CD4-positive, alpha-beta T cell (primary cell): ENCODE measurements at regions not wholly inside any gene's neighbourhood (a gene's known extent, or its start where the extent isn't known, plus 50 kb on each side); places are given as distances from the start of the nearest gene placed in this dataset.

Experiments used
- ATAC-seq: fragments of 200-7000 bp; cut with Tn5 transposase; one replicate; pipeline ENCODE4 v1.10.0; 2022; ENCODE audit warnings: mild to moderate bottlenecking; ENCODE audit not compliant: poor library complexity
- CTCF ChIA-PET: fragments of 350-600 bp; sonication (Branson Sonifier 250); formaldehyde crosslinking; loops from one replicate; lab custom pipeline; 2021; ENCODE audit warnings: antibody characterized with exemption, inconsistent platforms; lab: Charles Lee
- POLR2A ChIA-PET: fragments of 350-600 bp; sonication (Branson Sonifier 250); formaldehyde crosslinking; loops from one replicate; lab custom pipeline; 2021; ENCODE audit warnings: antibody characterized with exemption, inconsistent platforms; lab: Charles Lee
- DNase-seq, 14 experiments: peaks; one replicate each; pipeline ENCODE4 v3.0.0-alpha.2; 2013 to 2020; ENCODE audit warnings: mixed read lengths in 2 of 14
- H3K27ac ChIP-seq, 2 donors: one replicate each; pipeline versions ENCODE4 v1.5.1 to v1.7.0; 2013; ENCODE audit warnings: low read length in 2 of 2, low read depth in 1 of 2, mild to moderate bottlenecking in 1 of 2
- H3K27me3 ChIP-seq, 2 experiments: 1 replicate in 1 of 2; 2 replicates in 1 of 2; pipeline versions ENCODE4 v1.6.1 to v1.7.0; 2013; ENCODE audit warnings: low read length in 2 of 2, control low read depth in 1 of 2, mild to moderate bottlenecking in 1 of 2, moderate library complexity in 1 of 2; ENCODE audit not compliant: insufficient read depth in 2 of 2, control insufficient read depth in 1 of 2
- H3K36me3 ChIP-seq: one replicate; pipeline ENCODE4 v1.6.1; 2013; ENCODE audit warnings: low read length, control low read depth; ENCODE audit not compliant: insufficient read depth
- H3K4me1 ChIP-seq: one replicate; pipeline ENCODE4 v1.6.1; 2013; ENCODE audit warnings: low read length, control low read depth; ENCODE audit not compliant: insufficient read depth
- H3K4me3 ChIP-seq: one replicate; pipeline ENCODE4 v1.5.1; 2013; ENCODE audit warnings: mild to moderate bottlenecking, low read length, moderate library complexity
- H3K9me3 ChIP-seq, 2 experiments: 1 replicate in 1 of 2; 2 replicates in 1 of 2; pipeline versions ENCODE4 v1.6.1 to v1.7.0; 2013; ENCODE audit warnings: low read length in 2 of 2, mild to moderate bottlenecking in 2 of 2, control low read depth in 1 of 2, moderate library complexity in 1 of 2; ENCODE audit not compliant: control insufficient read depth in 1 of 2, insufficient read depth in 1 of 2
- H3K27ac Mint-ChIP-seq: one replicate; pipeline ENCODE4 v1.8.0; 2020; ENCODE audit warnings: mixed read lengths
- H3K27me3 Mint-ChIP-seq: one replicate; pipeline ENCODE4 v1.8.0; 2021; ENCODE audit warnings: mixed read lengths
- H3K36me3 Mint-ChIP-seq: one replicate; pipeline ENCODE4 v1.8.0; 2021; ENCODE audit warnings: low read depth, mixed read lengths
- H3K4me1 Mint-ChIP-seq: one replicate; pipeline ENCODE4 v1.8.0; 2021; ENCODE audit warnings: low read depth, mixed read lengths
- H3K4me3 Mint-ChIP-seq: one replicate; pipeline ENCODE4 v1.8.0; 2020; ENCODE audit warnings: mild to moderate bottlenecking, mixed read lengths
- H3K9me3 Mint-ChIP-seq: one replicate; pipeline ENCODE4 v1.8.0; 2020; ENCODE audit warnings: mixed read lengths
- intact Hi-C, 2 experiments: fragments of 100-400 bp; cut with DNase I in 1 of 2; cut with micrococcal nuclease in 1 of 2; formaldehyde crosslinking; loops; one replicate each; pipeline versions ENCODE4 v1.15.1 to v1.9.0; 2023 to 2025; cut with DNase I, micrococcal nuclease
- TF ChIP-seq, protein P1 (sequence below): fragments of 200-600 bp; IDR thresholded peaks from one replicate; pipeline ENCODE4 v1.8.0; 2022; ENCODE audit warnings: antibody characterized with exemption, mild to moderate bottlenecking

DNA sequence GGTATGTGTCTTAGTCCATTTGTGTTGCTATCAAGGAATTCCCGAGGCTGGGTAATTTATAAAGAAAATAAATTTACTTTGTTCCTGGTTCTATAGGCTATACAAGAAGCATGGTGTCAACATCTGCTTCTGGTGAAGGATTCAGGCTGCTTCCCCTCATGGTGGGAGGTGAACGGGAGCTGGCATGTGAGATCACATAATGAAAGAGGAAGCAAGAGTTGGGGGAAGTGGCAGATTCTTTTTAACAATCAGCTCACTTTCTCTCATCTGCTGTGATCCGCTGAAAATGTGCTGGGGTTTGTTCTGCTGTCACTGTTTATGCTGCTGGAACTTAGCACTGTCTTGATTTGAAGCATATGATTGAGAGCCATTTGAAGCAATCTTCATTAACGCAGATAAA is 730.0 kb upstream of the SORCS1 start:
- Mint-ChIP-seq H3K36me3 (no peaks in the 10 kb centered on the region), H3K4me1 (no peaks in the 10 kb centered on the region), H3K4me3 (no peak overlapping the region), H3K9me3 (peaks cover 4% of the 10 kb centered on the region), H3K27me3 (no peaks in the 10 kb centered on the region), H3K27ac (no peak overlapping the region)
- Histone ChIP-seq H3K27me3 (no peaks in the 10 kb centered on the region), H3K4me1 (no peaks in the 10 kb centered on the region), H3K4me3 (no peak overlapping the region), H3K27ac (no peak overlapping the region), H3K36me3 (no peaks in the 10 kb centered on the region), H3K9me3 (no peaks in the 10 kb centered on the region)
- intact Hi-C loops: no loop called here
- TF ChIP-seq, protein P1, sequence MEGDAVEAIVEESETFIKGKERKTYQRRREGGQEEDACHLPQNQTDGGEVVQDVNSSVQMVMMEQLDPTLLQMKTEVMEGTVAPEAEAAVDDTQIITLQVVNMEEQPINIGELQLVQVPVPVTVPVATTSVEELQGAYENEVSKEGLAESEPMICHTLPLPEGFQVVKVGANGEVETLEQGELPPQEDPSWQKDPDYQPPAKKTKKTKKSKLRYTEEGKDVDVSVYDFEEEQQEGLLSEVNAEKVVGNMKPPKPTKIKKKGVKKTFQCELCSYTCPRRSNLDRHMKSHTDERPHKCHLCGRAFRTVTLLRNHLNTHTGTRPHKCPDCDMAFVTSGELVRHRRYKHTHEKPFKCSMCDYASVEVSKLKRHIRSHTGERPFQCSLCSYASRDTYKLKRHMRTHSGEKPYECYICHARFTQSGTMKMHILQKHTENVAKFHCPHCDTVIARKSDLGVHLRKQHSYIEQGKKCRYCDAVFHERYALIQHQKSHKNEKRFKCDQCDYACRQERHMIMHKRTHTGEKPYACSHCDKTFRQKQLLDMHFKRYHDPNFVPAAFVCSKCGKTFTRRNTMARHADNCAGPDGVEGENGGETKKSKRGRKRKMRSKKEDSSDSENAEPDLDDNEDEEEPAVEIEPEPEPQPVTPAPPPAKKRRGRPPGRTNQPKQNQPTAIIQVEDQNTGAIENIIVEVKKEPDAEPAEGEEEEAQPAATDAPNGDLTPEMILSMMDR: no peak
- ChIA-PET POLR2A (no interaction called here), CTCF (no interaction called here)
- ATAC-seq (no peak), DNase-seq (no peak)

DNA sequence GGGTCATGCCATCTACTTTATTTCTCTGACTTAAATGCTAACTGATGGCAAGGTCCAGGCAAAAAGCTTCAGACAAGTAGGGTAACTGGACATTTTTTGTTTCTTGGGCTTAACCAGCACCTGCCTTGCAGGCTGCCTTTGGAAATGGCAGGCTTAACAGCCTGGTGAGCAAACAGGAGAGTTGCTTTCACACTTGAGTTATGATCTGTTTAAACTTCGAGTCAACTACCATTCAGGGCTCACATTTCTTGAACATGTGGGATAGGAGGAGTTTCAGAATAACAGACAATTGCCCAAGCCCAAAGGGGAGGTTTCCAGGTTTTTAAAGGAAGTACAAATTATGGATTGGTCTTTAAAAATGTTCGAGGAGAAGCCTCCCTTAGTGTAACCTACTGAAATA is 724.6 kb upstream of the SORCS1 start:
- H3K36me3 Mint-ChIP-seq: no peaks in the 10 kb centered on the region
- TF ChIP-seq, protein P1: no peak
- Histone ChIP-seq H3K36me3 (no peaks in the 10 kb centered on the region), H3K4me3 (no peak overlapping the region), H3K4me1 (no peaks in the 10 kb centered on the region), H3K27ac (no peak overlapping the region), H3K27me3 (no peaks in the 10 kb centered on the region), H3K9me3 (peaks cover 0 to 3% of the 10 kb centered on the region in 2 experiments)
- H3K4me3 Mint-ChIP-seq: no peak overlapping the region
- POLR2A ChIA-PET: no interaction called here
- no peak for DNase-seq
- no peak overlapping the region for H3K27ac Mint-ChIP-seq
- ATAC-seq: no peak
- H3K9me3 Mint-ChIP-seq: peaks cover 15% of the 10 kb centered on the region
- intact Hi-C loops: no loop called here
- CTCF ChIA-PET: no interaction called here
- H3K4me1 Mint-ChIP-seq: no peaks in the 10 kb centered on the region
- H3K27me3 Mint-ChIP-seq: no peaks in the 10 kb centered on the region

DNA sequence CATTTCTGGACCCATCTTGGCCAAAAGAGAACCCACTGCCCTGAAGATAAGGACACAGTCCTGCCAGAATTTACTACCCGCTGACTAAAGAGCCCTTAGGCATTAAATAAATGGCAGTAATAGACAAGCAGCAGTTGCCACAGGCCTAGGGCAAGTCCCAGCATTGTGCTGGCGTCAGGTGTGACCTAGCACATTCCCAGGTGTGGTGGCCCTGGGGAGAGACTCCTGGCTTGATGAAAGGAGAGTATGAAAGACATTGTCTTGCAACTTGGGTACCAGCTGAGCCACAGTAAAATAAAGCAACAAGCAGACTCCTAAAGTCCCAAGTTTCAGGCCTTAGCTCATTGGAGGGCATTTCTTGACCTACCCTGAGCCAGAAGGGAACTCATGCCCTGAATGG is 715.7 kb upstream of the SORCS1 start:
- no peak overlapping the region for H3K4me3 ChIP-seq
- no peaks in the 10 kb centered on the region for H3K36me3 ChIP-seq
- DNase-seq (no peak), ATAC-seq (no peak)
- Mint-ChIP-seq H3K27ac (no peak overlapping the region), H3K4me3 (no peak overlapping the region), H3K4me1 (no peaks in the 10 kb centered on the region), H3K36me3 (no peaks in the 10 kb centered on the region), H3K27me3 (no peaks in the 10 kb centered on the region), H3K9me3 (peaks cover 13% of the 10 kb centered on the region)
- TF ChIP-seq, protein P1: no peak
- no peak overlapping the region for H3K27ac ChIP-seq
- ChIA-PET CTCF (no interaction called here), POLR2A (no interaction called here)
- no peaks in the 10 kb centered on the region for H3K4me1 ChIP-seq
- no peaks in the 10 kb centered on the region for H3K27me3 ChIP-seq
- intact Hi-C loops: no loop called here
- H3K9me3 ChIP-seq: peaks cover 0 to 9% of the 10 kb centered on the region in 2 experiments
